ENCODE measurements at regions not wholly inside any gene's neighbourhood (a gene's known extent, or its start where the extent isn't known, plus 50 kb on each side); places are given as distances from the start of the nearest gene placed in this dataset.

DNA sequence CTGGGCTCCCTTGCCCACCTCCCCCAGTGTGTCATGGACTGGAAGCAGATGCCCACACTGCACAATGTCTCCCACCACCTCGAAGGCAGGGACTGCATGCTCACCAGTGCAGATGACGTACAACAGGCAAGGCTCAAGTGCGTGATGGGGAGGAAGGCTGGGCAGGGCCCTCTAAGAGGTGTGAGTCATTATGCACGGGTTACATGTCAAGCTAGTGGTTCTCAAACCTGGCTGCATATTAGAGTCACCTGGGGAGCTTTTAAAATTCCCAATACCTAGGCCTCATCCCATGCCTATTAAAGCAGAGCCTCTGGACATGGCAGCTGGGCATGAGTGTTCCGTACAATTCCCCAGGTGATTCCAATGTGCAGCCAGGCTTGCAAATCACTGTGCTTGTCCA lies 137.9 kb upstream of the NGF start:
- TF ChIP-seq ZNF777 (CRISPR knock-in tag; IDR thresholded peaks at IDR 0.05), result no peak
- TF ChIP-seq, protein P1, sequence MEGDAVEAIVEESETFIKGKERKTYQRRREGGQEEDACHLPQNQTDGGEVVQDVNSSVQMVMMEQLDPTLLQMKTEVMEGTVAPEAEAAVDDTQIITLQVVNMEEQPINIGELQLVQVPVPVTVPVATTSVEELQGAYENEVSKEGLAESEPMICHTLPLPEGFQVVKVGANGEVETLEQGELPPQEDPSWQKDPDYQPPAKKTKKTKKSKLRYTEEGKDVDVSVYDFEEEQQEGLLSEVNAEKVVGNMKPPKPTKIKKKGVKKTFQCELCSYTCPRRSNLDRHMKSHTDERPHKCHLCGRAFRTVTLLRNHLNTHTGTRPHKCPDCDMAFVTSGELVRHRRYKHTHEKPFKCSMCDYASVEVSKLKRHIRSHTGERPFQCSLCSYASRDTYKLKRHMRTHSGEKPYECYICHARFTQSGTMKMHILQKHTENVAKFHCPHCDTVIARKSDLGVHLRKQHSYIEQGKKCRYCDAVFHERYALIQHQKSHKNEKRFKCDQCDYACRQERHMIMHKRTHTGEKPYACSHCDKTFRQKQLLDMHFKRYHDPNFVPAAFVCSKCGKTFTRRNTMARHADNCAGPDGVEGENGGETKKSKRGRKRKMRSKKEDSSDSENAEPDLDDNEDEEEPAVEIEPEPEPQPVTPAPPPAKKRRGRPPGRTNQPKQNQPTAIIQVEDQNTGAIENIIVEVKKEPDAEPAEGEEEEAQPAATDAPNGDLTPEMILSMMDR (CRISPR knock-in tag; IDR thresholded peaks at IDR 0.05), result no peak
- TF ChIP-seq, protein P2, sequence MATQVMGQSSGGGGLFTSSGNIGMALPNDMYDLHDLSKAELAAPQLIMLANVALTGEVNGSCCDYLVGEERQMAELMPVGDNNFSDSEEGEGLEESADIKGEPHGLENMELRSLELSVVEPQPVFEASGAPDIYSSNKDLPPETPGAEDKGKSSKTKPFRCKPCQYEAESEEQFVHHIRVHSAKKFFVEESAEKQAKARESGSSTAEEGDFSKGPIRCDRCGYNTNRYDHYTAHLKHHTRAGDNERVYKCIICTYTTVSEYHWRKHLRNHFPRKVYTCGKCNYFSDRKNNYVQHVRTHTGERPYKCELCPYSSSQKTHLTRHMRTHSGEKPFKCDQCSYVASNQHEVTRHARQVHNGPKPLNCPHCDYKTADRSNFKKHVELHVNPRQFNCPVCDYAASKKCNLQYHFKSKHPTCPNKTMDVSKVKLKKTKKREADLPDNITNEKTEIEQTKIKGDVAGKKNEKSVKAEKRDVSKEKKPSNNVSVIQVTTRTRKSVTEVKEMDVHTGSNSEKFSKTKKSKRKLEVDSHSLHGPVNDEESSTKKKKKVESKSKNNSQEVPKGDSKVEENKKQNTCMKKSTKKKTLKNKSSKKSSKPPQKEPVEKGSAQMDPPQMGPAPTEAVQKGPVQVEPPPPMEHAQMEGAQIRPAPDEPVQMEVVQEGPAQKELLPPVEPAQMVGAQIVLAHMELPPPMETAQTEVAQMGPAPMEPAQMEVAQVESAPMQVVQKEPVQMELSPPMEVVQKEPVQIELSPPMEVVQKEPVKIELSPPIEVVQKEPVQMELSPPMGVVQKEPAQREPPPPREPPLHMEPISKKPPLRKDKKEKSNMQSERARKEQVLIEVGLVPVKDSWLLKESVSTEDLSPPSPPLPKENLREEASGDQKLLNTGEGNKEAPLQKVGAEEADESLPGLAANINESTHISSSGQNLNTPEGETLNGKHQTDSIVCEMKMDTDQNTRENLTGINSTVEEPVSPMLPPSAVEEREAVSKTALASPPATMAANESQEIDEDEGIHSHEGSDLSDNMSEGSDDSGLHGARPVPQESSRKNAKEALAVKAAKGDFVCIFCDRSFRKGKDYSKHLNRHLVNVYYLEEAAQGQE (IDR thresholded peaks at IDR 0.05; ENCODE audit: borderline replicate concordance in 1 of 2, low read depth in 1 of 2, low read length in 2 of 2), result no peak
- no peak for TF ChIP-seq ZNF619 (CRISPR knock-in tag; IDR thresholded peaks at IDR 0.05)
- TF ChIP-seq POLR2AphosphoS5 (IDR thresholded peaks at IDR 0.05; ENCODE audit: low read depth, low read length), result no peak
- TF ChIP-seq SRF (IDR thresholded peaks at IDR 0.05; ENCODE audit: low read depth, low read length), result no peak
- TF ChIP-seq SATB2 (CRISPR knock-in tag; IDR thresholded peaks at IDR 0.05), result no peak
- TF ChIP-seq SMC3 (IDR thresholded peaks at IDR 0.05; ENCODE audit: low read length), result no peak
- TF ChIP-seq RXRA (CRISPR knock-in tag; IDR thresholded peaks at IDR 0.05), result no peak
- TF ChIP-seq TCF7L2 (IDR thresholded peaks at IDR 0.05; ENCODE audit: low read depth, low read length), result no peak
- no peak for TF ChIP-seq ZFP1 (CRISPR knock-in tag; IDR thresholded peaks at IDR 0.05)
- TF ChIP-seq ZNF782 (CRISPR knock-in tag; IDR thresholded peaks at IDR 0.05; ENCODE audit: borderline replicate concordance), result no peak

Measured in HepG2 (cell line).